Transverse colon (tissue), 4 donors: ENCODE measurements at regions not wholly inside any gene's neighbourhood (a gene's known extent, or its start where the extent isn't known, plus 50 kb on each side); places are given as distances from the start of the nearest gene placed in this dataset.

Source experiments
- CTCF ChIP-seq, 5 experiments: fragments of 200-600 bp in 3 of 5; fragments of 450-650 bp in 2 of 5; sonication (generic) in 3 of 5; IDR thresholded peaks; 1 replicate in 2 of 5; 2 replicates in 3 of 5; pipeline ENCODE4 v1.5.1; 2016 to 2017; ENCODE audit warnings: antibody characterized with exemption in 5 of 5, inconsistent platforms in 3 of 5, mild to moderate bottlenecking in 2 of 5, moderate library complexity in 1 of 5
- EP300 ChIP-seq: sonication (generic); formaldehyde crosslinking; IDR thresholded peaks from one replicate; pipeline ENCODE4 v1.6.1; 2017; ENCODE audit warnings: antibody characterized with exemption, low read depth
- POLR2A ChIP-seq: fragments of 450-650 bp; IDR thresholded peaks from one replicate; pipeline ENCODE4 v1.6.1; 2016; ENCODE audit warnings: antibody characterized with exemption, mild to moderate bottlenecking, moderate library complexity
- POLR2AphosphoS5 ChIP-seq, 3 donors: sonication (generic); formaldehyde crosslinking; IDR thresholded peaks; one replicate each; pipeline ENCODE4 v1.6.1; 2016; ENCODE audit warnings: antibody characterized with exemption in 3 of 3

DNA sequence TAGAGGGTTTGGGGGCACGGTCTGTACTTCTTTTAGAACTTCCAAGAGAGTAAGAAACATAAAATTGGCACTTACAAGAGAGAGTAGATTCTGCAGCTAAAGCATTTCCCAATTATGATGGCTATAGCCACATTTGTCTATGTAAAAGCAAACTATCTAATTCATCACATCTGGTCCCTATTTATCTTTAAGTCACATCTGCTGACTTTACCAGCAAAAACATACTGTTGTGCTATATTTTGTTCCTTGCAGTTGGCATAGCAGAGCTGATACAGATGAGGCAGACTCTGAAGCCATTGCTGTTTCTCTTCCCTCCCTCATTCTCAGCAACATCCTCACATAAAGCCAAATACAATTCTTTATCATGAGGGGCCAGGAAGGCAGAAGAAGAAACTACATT is 1533.5 kb upstream of the RAG2 start:
- TF ChIP-seq CTCF (IDR thresholded peaks at IDR 0.05) (no peak), EP300 (no peak), POLR2A (no peak), POLR2AphosphoS5 (IDR thresholded peaks at IDR 0.05) (no peak)
